H9 (cell line): ENCODE measurements at regions not wholly inside any gene's neighbourhood (a gene's known extent, or its start where the extent isn't known, plus 50 kb on each side); places are given as distances from the start of the nearest gene placed in this dataset.

ENCODE experiments used
- DNase-seq: peaks from one replicate; pipeline ENCODE4 v3.0.0-alpha.2; 2017
- H2AFZ ChIP-seq: one replicate; pipeline ENCODE4 v1.6.1; 2013; ENCODE audit warnings: mild to moderate bottlenecking, low read length, control low read depth, moderate library complexity
- H2AK5ac ChIP-seq: 2 replicates; pipeline ENCODE4 v1.6.1; 2013; ENCODE audit warnings: low read length, control low read depth, mixed read lengths; ENCODE audit not compliant: insufficient read length
- H2BK120ac ChIP-seq: one replicate; pipeline ENCODE4 v1.6.1; 2013; ENCODE audit warnings: low read depth, mild to moderate bottlenecking, low read length, control low read depth, inconsistent platforms; ENCODE audit not compliant: poor library complexity, severe bottlenecking
- H2BK12ac ChIP-seq: 2 replicates; pipeline ENCODE4 v1.6.1; 2013; ENCODE audit warnings: low read length, control low read depth, mixed read lengths, low read depth; ENCODE audit not compliant: insufficient read length
- H2BK15ac ChIP-seq: 2 replicates; pipeline ENCODE4 v1.6.1; 2013; ENCODE audit warnings: low read depth, low read length, control low read depth
- H2BK20ac ChIP-seq: one replicate; pipeline ENCODE4 v1.6.1; 2013; ENCODE audit warnings: low read depth, mild to moderate bottlenecking, low read length, control low read depth, inconsistent platforms; ENCODE audit not compliant: poor library complexity, severe bottlenecking
- H2BK5ac ChIP-seq: 2 replicates; pipeline ENCODE4 v1.6.1; 2013; ENCODE audit warnings: low read length, control low read depth, mixed read lengths; ENCODE audit not compliant: insufficient read length
- H3K14ac ChIP-seq: 2 replicates; pipeline ENCODE4 v1.6.1; 2013; ENCODE audit warnings: low read length, control low read depth; ENCODE audit not compliant: insufficient read depth
- H3K18ac ChIP-seq: 2 replicates; pipeline ENCODE4 v1.6.1; 2013; ENCODE audit warnings: low read depth, mild to moderate bottlenecking, mixed read lengths, low read length, control low read depth; ENCODE audit not compliant: insufficient read length
- H3K23ac ChIP-seq: 2 replicates; pipeline ENCODE4 v1.6.1; 2013; ENCODE audit warnings: low read length, control low read depth, mixed read lengths, low read depth; ENCODE audit not compliant: insufficient read length
- H3K23me2 ChIP-seq: 2 replicates; pipeline ENCODE4 v1.6.1; 2013; ENCODE audit warnings: low read depth, mild to moderate bottlenecking, mixed read lengths, low read length, control low read depth; ENCODE audit not compliant: insufficient read length, poor library complexity, severe bottlenecking
- H3K27ac ChIP-seq: 2 replicates; pipeline ENCODE4 v1.5.1; 2013; ENCODE audit warnings: low read length, control low read depth, mixed read lengths, low read depth; ENCODE audit not compliant: insufficient read length
- H3K27me3 ChIP-seq: 2 replicates; pipeline ENCODE4 v1.6.1; 2013; ENCODE audit warnings: low read length, control low read depth, inconsistent platforms; ENCODE audit not compliant: insufficient read depth
- H3K4ac ChIP-seq: 2 replicates; pipeline ENCODE4 v1.6.1; 2013; ENCODE audit warnings: low read depth, mild to moderate bottlenecking, control low read depth, inconsistent platforms, low read length, moderate library complexity
- H3K4me1 ChIP-seq: 2 replicates; pipeline ENCODE4 v1.6.1; 2013; ENCODE audit warnings: low read length, control low read depth, inconsistent platforms; ENCODE audit not compliant: insufficient read depth
- H3K4me2 ChIP-seq: 2 replicates; pipeline ENCODE4 v1.6.1; 2013; ENCODE audit warnings: low read length, control low read depth, mixed read lengths; ENCODE audit not compliant: insufficient read length, insufficient read depth
- H3K56ac ChIP-seq: 2 replicates; pipeline ENCODE4 v1.6.1; 2013; ENCODE audit warnings: low read depth, mild to moderate bottlenecking, mixed read lengths, low read length, control low read depth; ENCODE audit not compliant: insufficient read length
- H3K79me1 ChIP-seq: 2 replicates; pipeline ENCODE4 v1.6.1; 2013; ENCODE audit warnings: low read depth, mild to moderate bottlenecking, moderate library complexity, low read length, control low read depth, inconsistent platforms; ENCODE audit not compliant: insufficient read depth, poor library complexity, severe bottlenecking
- H3K79me2 ChIP-seq: 2 replicates; pipeline ENCODE4 v1.6.1; 2013; ENCODE audit warnings: low read length, control low read depth, inconsistent platforms; ENCODE audit not compliant: insufficient read depth
- H3K9ac ChIP-seq: 2 replicates; pipeline ENCODE4 v1.6.1; 2013; ENCODE audit warnings: low read length, control low read depth, mixed read lengths; ENCODE audit not compliant: insufficient read length; ENCODE audit errors: extremely low read depth
- H3K9me3 ChIP-seq: one replicate; pipeline ENCODE4 v1.6.1; 2013; ENCODE audit warnings: low read depth, low read length, inconsistent platforms; ENCODE audit not compliant: control insufficient read depth
- H3T11ph ChIP-seq: one replicate; pipeline ENCODE4 v1.6.1; 2013; ENCODE audit warnings: mild to moderate bottlenecking, low read length, control low read depth, inconsistent platforms
- H4K20me1 ChIP-seq: one replicate; pipeline ENCODE4 v1.6.1; 2013; ENCODE audit not compliant: control insufficient read depth, insufficient read length, insufficient read depth
- H4K5ac ChIP-seq: 2 replicates; pipeline ENCODE4 v1.6.1; 2013; ENCODE audit warnings: low read depth, mild to moderate bottlenecking, mixed read lengths, low read length, control low read depth; ENCODE audit not compliant: insufficient read length
- H4K8ac ChIP-seq: replicated peaks from 2 replicates; pipeline ENCODE4 v1.6.1; 2013; ENCODE audit warnings: low read length, control low read depth, mixed read lengths, low read depth; ENCODE audit not compliant: insufficient read length
- H4K91ac ChIP-seq: 2 replicates; pipeline ENCODE4 v1.6.1; 2013; ENCODE audit warnings: low read depth, mild to moderate bottlenecking, moderate library complexity, mixed read lengths, low read length, control low read depth; ENCODE audit not compliant: insufficient read length
- H3K27ac Mint-ChIP-seq, 3 experiments: 2 replicates in 2 of 3; 3 replicates in 1 of 3; pipeline ENCODE4 v1.8.0; 2020 to 2021; ENCODE audit warnings: mixed read lengths in 3 of 3, mild to moderate bottlenecking in 1 of 3, moderate library complexity in 1 of 3
- H3K27me3 Mint-ChIP-seq: 2 replicates; pipeline ENCODE4 v1.8.0; 2021; ENCODE audit warnings: low read depth, mild to moderate bottlenecking, moderate library complexity, mixed read lengths
- H3K36me3 Mint-ChIP-seq, 3 experiments: 2 replicates in 2 of 3; 3 replicates in 1 of 3; pipeline ENCODE4 v1.8.0; 2020 to 2021; ENCODE audit warnings: low read depth in 3 of 3, mixed read lengths in 3 of 3; ENCODE audit not compliant: insufficient read depth in 1 of 3
- H3K4me1 Mint-ChIP-seq, 2 experiments: 2 replicates each; pipeline ENCODE4 v1.8.0; 2020; ENCODE audit warnings: mixed read lengths in 2 of 2
- H3K4me3 Mint-ChIP-seq, 2 experiments: 2 replicates in 1 of 2; 3 replicates in 1 of 2; pipeline ENCODE4 v1.8.0; 2020 to 2021; ENCODE audit warnings: mild to moderate bottlenecking in 2 of 2, mixed read lengths in 2 of 2, moderate library complexity in 1 of 2
- H3K9me3 Mint-ChIP-seq, 2 experiments: 2 replicates in 1 of 2; 3 replicates in 1 of 2; pipeline ENCODE4 v1.8.0; 2020; ENCODE audit warnings: mild to moderate bottlenecking in 2 of 2, mixed read lengths in 2 of 2, moderate library complexity in 1 of 2
- CTCF ChIP-seq: fragments of 200-600 bp; sonication (generic); conservative IDR thresholded peaks from 3 replicates; pipeline ENCODE4 v1.8.0; 2021; ENCODE audit warnings: antibody characterized with exemption, mild to moderate bottlenecking
- WGBS: extraction: QIAGEN DNeasy Blood & Tissue Kit; methylation state at CpG from one replicate; pipeline ENCODE4 v1.1.7; 2013; ENCODE audit warnings: missing lambda C conversion rate, low lambda C conversion rate, mixed read lengths; ENCODE audit not compliant: insufficient read length; ENCODE audit errors: extremely low coverage; 5-methylcytosine and 5-hydroxymethylcytosine counted together

- Histone ChIP-seq H2BK20ac (no peak overlapping the region), H3K27me3 (no peaks in the 10 kb centered on the region), H3K23me2 (no peaks in the 10 kb centered on the region), H3K27ac (no peak overlapping the region), H2BK12ac (no peak overlapping the region), H3K79me1 (no peaks in the 10 kb centered on the region), H3K56ac (no peak overlapping the region), H4K91ac (no peak overlapping the region), H2BK5ac (no peak overlapping the region), H2AK5ac (no peak overlapping the region), H2BK120ac (no peak overlapping the region), H3K4me2 (no peak overlapping the region), H4K8ac (no peak overlapping the region), H3K4me1 (no peaks in the 10 kb centered on the region), H3K4ac (no peak overlapping the region), H2AFZ (no peak overlapping the region), H3K79me2 (no peaks in the 10 kb centered on the region), H3K18ac (no peak overlapping the region), H3T11ph (no peak overlapping the region), H3K23ac (no peak overlapping the region), H3K9me3 (no peaks in the 10 kb centered on the region), H3K14ac (no peak overlapping the region), H2BK15ac (no peak overlapping the region), H4K5ac (no peak overlapping the region), H4K20me1 (no peaks in the 10 kb centered on the region), H3K9ac (no peak overlapping the region)
- peaks cover 4 to 5% (median 4%) of the 10 kb centered on the region in 3 experiments for H3K36me3 Mint-ChIP-seq
- H3K9me3 Mint-ChIP-seq, result peaks cover 4 to 7% of the 10 kb centered on the region in 2 experiments
- no CpG with 5 or more reads among the region's 4 CpGs for WGBS
- H3K27me3 Mint-ChIP-seq, result no peaks in the 10 kb centered on the region
- peaks cover 5 to 7% of the 10 kb centered on the region in 2 experiments; a peak in 3 of 4 replicates for H3K4me1 Mint-ChIP-seq
- DNase-seq, result peak; percentile 34
- no peak for TF ChIP-seq CTCF
- H3K27ac Mint-ChIP-seq, result no peak overlapping the region
- no peak overlapping the region for H3K4me3 Mint-ChIP-seq
Measured at GRCh38 chr2:175454953-175455389, 273.5 kb upstream of the ATP5MC3 start.
